ENCODE measurements at regions not wholly inside any gene's neighbourhood (a gene's known extent, or its start where the extent isn't known, plus 50 kb on each side); places are given as distances from the start of the nearest gene placed in this dataset.

GRCh38 chr13:79267560-79267959 is 138.5 kb downstream of the RBM26 start:
- TF ChIP-seq SIN3A (IDR thresholded peaks at IDR 0.05; ENCODE audit: borderline replicate concordance, insufficient read depth, low read depth, low read length), result no peak
- TF ChIP-seq POLR2AphosphoS5 (IDR thresholded peaks at IDR 0.05; ENCODE audit: low read depth, low read length), result no peak
- TF ChIP-seq TCF7L2 (IDR thresholded peaks at IDR 0.05; ENCODE audit: low read depth, low read length), result no peak
- no peak for TF ChIP-seq REST (IDR thresholded peaks at IDR 0.05; ENCODE audit: insufficient read depth in 1 of 2, low read depth in 2 of 2, low read length in 1 of 2)
- no peak for TF ChIP-seq CTCF (IDR thresholded peaks at IDR 0.05)
- no TSS peak for BruUV-seq (replicated peaks)
- H3K4me3 ChIP-seq (ENCODE audit: low read depth in 2 of 2, low read length in 2 of 2), result no peak overlapping the region
- no peaks in the 10 kb centered on the region for H3K27me3 ChIP-seq (ENCODE audit: control insufficient read depth, insufficient read depth, low read length)
- in situ Hi-C loops (cut with HindIII; ENCODE audit: low pct_unique_long_range_greater_than_20kb, low sequenced_read_pairs) (no loop called here), intact Hi-C loops (cut with micrococcal nuclease; ENCODE audit: unreplicated experiment) (no loop called here)
- ChIA-PET CTCF (no interaction called here), POLR2A (no interaction called here)
- ATAC-seq, result no peak
- DNase-seq (ENCODE audit: low read depth, low spot score), result no peak
- no peaks in the 10 kb centered on the region for H3K9me3 ChIP-seq (ENCODE audit: control insufficient read depth, insufficient read depth, low read depth, low read length)
- no peaks in the 10 kb centered on the region for H3K4me1 ChIP-seq (ENCODE audit: control insufficient read depth, insufficient read depth, low read length)
- no peaks in the 10 kb centered on the region for H3K36me3 ChIP-seq (ENCODE audit: control insufficient read depth, insufficient read depth, low read length)
- no peak overlapping the region for H3K27ac ChIP-seq (ENCODE audit: low read length)

- H3K4me1 ChIP-seq (ENCODE audit: control insufficient read depth, insufficient read depth, low read length), result no peaks in the 10 kb centered on the region
- no peak overlapping the region for H3K4me3 ChIP-seq (ENCODE audit: low read depth in 2 of 2, low read length in 2 of 2)
- no peaks in the 10 kb centered on the region for H3K27me3 ChIP-seq (ENCODE audit: control insufficient read depth, insufficient read depth, low read length)
- no peak for ATAC-seq
- intact Hi-C loops (cut with micrococcal nuclease; ENCODE audit: unreplicated experiment), result no loop called here
- ChIA-PET CTCF (no interaction called here), POLR2A (no interaction called here)
- DNase-seq (ENCODE audit: low read depth, low spot score), result no peak
- in situ Hi-C loops (cut with HindIII; ENCODE audit: low pct_unique_long_range_greater_than_20kb, low sequenced_read_pairs), result no loop called here
- no peak overlapping the region for H3K27ac ChIP-seq (ENCODE audit: low read length)
- no peaks in the 10 kb centered on the region for H3K9me3 ChIP-seq (ENCODE audit: control insufficient read depth, insufficient read depth, low read depth, low read length)
- TF ChIP-seq REST (IDR thresholded peaks at IDR 0.05; ENCODE audit: insufficient read depth in 1 of 2, low read depth in 2 of 2, low read length in 1 of 2) (no peak), SIN3A (IDR thresholded peaks at IDR 0.05; ENCODE audit: borderline replicate concordance, insufficient read depth, low read depth, low read length) (no peak)
- no TSS peak for BruUV-seq (replicated peaks)
- H3K36me3 ChIP-seq (ENCODE audit: control insufficient read depth, insufficient read depth, low read length), result no peaks in the 10 kb centered on the region
Observed at GRCh38 chr13:79258489-79258888, 147.6 kb downstream of the RBM26 start.

Data from Panc1 (cell line).